ENCODE measurements at regions not wholly inside any gene's neighbourhood (a gene's known extent, or its start where the extent isn't known, plus 50 kb on each side); places are given as distances from the start of the nearest gene placed in this dataset.

DNA sequence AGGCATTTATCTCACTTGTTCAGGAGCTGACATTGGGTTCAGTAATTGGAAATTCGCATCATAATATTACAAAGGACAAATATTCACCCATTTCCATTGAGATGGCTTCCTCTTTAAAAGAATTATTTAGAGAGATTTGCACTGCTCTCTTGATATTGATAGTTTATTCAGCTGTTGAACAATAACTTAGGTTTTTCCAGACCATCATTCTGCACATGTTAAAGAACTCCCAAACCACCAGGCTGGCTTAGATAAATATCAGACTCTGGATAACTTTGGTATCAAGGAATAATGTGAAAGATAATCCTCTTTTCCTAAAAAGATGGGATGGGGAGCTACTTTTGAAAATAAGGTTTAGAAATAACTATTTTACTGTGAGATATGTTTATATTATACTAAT, 154.0 kb downstream of the GASK1B start:
- Histone ChIP-seq H3K9me3 (ENCODE audit: control insufficient read depth in 1 of 2, insufficient read depth in 1 of 2, low read length in 2 of 2) (peaks cover 0 to 4% of the 10 kb centered on the region in 2 experiments), H3K36me3 (ENCODE audit: insufficient read depth, low read length) (no peaks in the 10 kb centered on the region), H3K27ac (ENCODE audit: low read depth in 1 of 2, low read length in 2 of 2) (no peak overlapping the region), H3K4me3 (ENCODE audit: low read length) (no peak overlapping the region), H3K27me3 (ENCODE audit: control insufficient read depth in 1 of 2, insufficient read depth in 2 of 2, low read length in 2 of 2) (no peaks in the 10 kb centered on the region), H3K4me1 (ENCODE audit: insufficient read depth, low read length) (no peaks in the 10 kb centered on the region)
- POLR2A ChIA-PET = no interaction called here
- Mint-ChIP-seq H3K4me1 (ENCODE audit: low read depth) (no peaks in the 10 kb centered on the region), H3K27me3 (peaks cover 4% of the 10 kb centered on the region), H3K4me3 (no peak overlapping the region), H3K9me3 (peaks cover 2% of the 10 kb centered on the region), H3K27ac (no peak overlapping the region), H3K36me3 (ENCODE audit: low read depth) (no peaks in the 10 kb centered on the region)
- no peak for TF ChIP-seq CTCF (IDR thresholded peaks at IDR 0.05)
- CTCF ChIA-PET = no interaction called here
- intact Hi-C loops (cut with DNase I, micrococcal nuclease) = no loop called here
- DNase-seq (no peak), ATAC-seq (ENCODE audit: poor library complexity) (no peak)

GRCh38 chr4:158018221-158018830, 154.5 kb downstream of the GASK1B start:
- intact Hi-C loops (cut with DNase I, micrococcal nuclease) = no loop called here
- H3K4me3 Mint-ChIP-seq = no peak overlapping the region
- H3K27me3 ChIP-seq (ENCODE audit: control insufficient read depth in 1 of 2, insufficient read depth in 2 of 2, low read length in 2 of 2) = no peaks in the 10 kb centered on the region
- no peaks in the 10 kb centered on the region for H3K4me1 Mint-ChIP-seq (ENCODE audit: low read depth)
- H3K9me3 ChIP-seq (ENCODE audit: control insufficient read depth in 1 of 2, insufficient read depth in 1 of 2, low read length in 2 of 2) = peaks cover 0 to 4% of the 10 kb centered on the region in 2 experiments
- peaks cover 4% of the 10 kb centered on the region for H3K27me3 Mint-ChIP-seq
- no peak for TF ChIP-seq CTCF (IDR thresholded peaks at IDR 0.05)
- ChIA-PET POLR2A (no interaction called here), CTCF (no interaction called here)
- H3K4me3 ChIP-seq (ENCODE audit: low read length) = no peak overlapping the region
- no peak overlapping the region for H3K27ac Mint-ChIP-seq
- H3K36me3 ChIP-seq (ENCODE audit: insufficient read depth, low read length) = no peaks in the 10 kb centered on the region
- no peak for ATAC-seq (ENCODE audit: poor library complexity)
- DNase-seq = no peak
- no peaks in the 10 kb centered on the region for H3K36me3 Mint-ChIP-seq (ENCODE audit: low read depth)
- no peaks in the 10 kb centered on the region for H3K4me1 ChIP-seq (ENCODE audit: insufficient read depth, low read length)
- peaks cover 2% of the 10 kb centered on the region for H3K9me3 Mint-ChIP-seq
- no peak overlapping the region for H3K27ac ChIP-seq (ENCODE audit: low read depth in 1 of 2, low read length in 2 of 2)

- DNase-seq (no peak), ATAC-seq (ENCODE audit: poor library complexity) (no peak)
- peaks cover 2% of the 10 kb centered on the region for H3K9me3 Mint-ChIP-seq
- H3K27ac ChIP-seq (ENCODE audit: low read depth in 1 of 2, low read length in 2 of 2) = no peak overlapping the region
- H3K4me1 Mint-ChIP-seq (ENCODE audit: low read depth) = no peaks in the 10 kb centered on the region
- CTCF ChIA-PET = no interaction called here
- no peaks in the 10 kb centered on the region for H3K27me3 ChIP-seq (ENCODE audit: control insufficient read depth in 1 of 2, insufficient read depth in 2 of 2, low read length in 2 of 2)
- no peak overlapping the region for H3K4me3 ChIP-seq (ENCODE audit: low read length)
- H3K27ac Mint-ChIP-seq = no peak overlapping the region
- TF ChIP-seq CTCF (IDR thresholded peaks at IDR 0.05) = no peak
- H3K4me3 Mint-ChIP-seq = no peak overlapping the region
- no peaks in the 10 kb centered on the region for H3K36me3 ChIP-seq (ENCODE audit: insufficient read depth, low read length)
- H3K4me1 ChIP-seq (ENCODE audit: insufficient read depth, low read length) = no peaks in the 10 kb centered on the region
- intact Hi-C loops (cut with DNase I, micrococcal nuclease) = no loop called here
- POLR2A ChIA-PET = no interaction called here
- peaks cover 3% of the 10 kb centered on the region for H3K27me3 Mint-ChIP-seq
- no peaks in the 10 kb centered on the region for H3K9me3 ChIP-seq (ENCODE audit: control insufficient read depth in 1 of 2, insufficient read depth in 1 of 2, low read length in 2 of 2)
- H3K36me3 Mint-ChIP-seq (ENCODE audit: low read depth) = no peaks in the 10 kb centered on the region
Observed at GRCh38 chr4:158016511-158016910, 156.3 kb downstream of the GASK1B start.
